Ascending aorta (tissue), 2 donors: ENCODE measurements at regions not wholly inside any gene's neighbourhood (a gene's known extent, or its start where the extent isn't known, plus 50 kb on each side); places are given as distances from the start of the nearest gene placed in this dataset.

Experiments
- DNase-seq, 2 donors: peaks; one replicate each; pipeline ENCODE4 v3.0.0-alpha.2; 2019; ENCODE audit warnings: low spot score in 2 of 2
- H3K27ac ChIP-seq, 2 donors: fragments of 200-600 bp; sonication (generic); one replicate each; pipeline ENCODE4 v1.5.1; 2016 to 2017; ENCODE audit warnings: mild to moderate bottlenecking in 1 of 2
- H3K27me3 ChIP-seq: fragments of 200-600 bp; sonication (generic); one replicate; pipeline ENCODE4 v1.5.1; 2017
- H3K36me3 ChIP-seq, 2 donors: fragments of 200-600 bp; sonication (generic); one replicate each; pipeline ENCODE4 v1.5.1; 2016
- H3K4me1 ChIP-seq, 2 donors: fragments of 200-600 bp; sonication (generic); one replicate each; pipeline ENCODE4 v1.5.1; 2016 to 2017; ENCODE audit warnings: mild to moderate bottlenecking in 1 of 2
- H3K4me3 ChIP-seq, 2 donors: fragments of 200-600 bp; sonication (generic); one replicate each; pipeline ENCODE4 v1.5.1; 2016 to 2017; ENCODE audit warnings: mild to moderate bottlenecking in 1 of 2
- H3K9me3 ChIP-seq, 2 donors: fragments of 200-600 bp; sonication (generic); one replicate each; pipeline ENCODE4 v1.5.1; 2016
- intact Hi-C: fragments of 100-400 bp; cut with DNase I; formaldehyde crosslinking; loops from one replicate; pipeline ENCODE4 v1.15.1; 2023
- TF ChIP-seq, protein P1 (sequence below), 3 experiments: fragments of 200-600 bp in 2 of 3; fragments of 450-650 bp in 1 of 3; sonication (generic) in 2 of 3; IDR thresholded peaks; one replicate each; pipeline ENCODE4 v1.5.1; 2016 to 2019; ENCODE audit warnings: antibody characterized with exemption in 3 of 3, mild to moderate bottlenecking in 1 of 3, moderate library complexity in 1 of 3

DNA sequence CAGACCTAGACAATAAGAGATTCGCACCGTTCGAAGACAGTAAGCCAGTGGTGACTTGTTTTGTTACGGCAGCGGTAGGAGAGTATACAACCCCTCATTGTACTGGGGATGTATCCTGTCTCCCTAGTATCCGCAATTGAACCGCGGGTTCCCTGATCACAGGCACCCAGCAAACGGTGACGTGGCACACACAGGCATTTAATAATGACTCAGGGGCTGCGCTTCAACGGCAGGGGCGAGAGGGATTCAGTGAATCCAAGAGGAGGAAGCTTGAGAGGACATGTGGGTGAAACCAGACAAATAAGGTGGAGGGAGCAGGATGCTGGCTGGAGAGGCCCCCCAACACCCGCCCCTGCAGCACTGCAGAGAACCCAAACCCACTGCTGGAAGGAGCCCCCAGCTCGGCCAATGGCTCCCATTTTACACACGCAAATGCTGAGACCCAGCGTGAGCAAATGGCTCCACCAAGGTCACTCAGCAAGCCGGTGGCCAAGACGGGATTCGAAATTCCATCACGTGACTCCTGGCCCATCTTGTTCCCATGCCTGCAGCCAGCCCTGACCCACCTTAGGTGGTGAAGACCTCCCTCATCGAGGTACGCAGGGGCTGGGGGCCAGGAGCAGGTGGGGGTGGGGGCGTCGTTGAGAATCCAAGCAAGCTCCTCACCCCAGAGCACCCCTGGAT, 149.9 kb downstream of the SYF2 start:
- Histone ChIP-seq H3K4me1 (no peaks in the 10 kb centered on the region), H3K36me3 (no peaks in the 10 kb centered on the region), H3K27ac (no peak overlapping the region), H3K4me3 (no peak overlapping the region), H3K27me3 (no peaks in the 10 kb centered on the region), H3K9me3 (peaks cover 0 to 5% of the 10 kb centered on the region in 2 donors)
- DNase-seq, result no peak
- intact Hi-C loops, result no loop called here
- TF ChIP-seq, protein P1, sequence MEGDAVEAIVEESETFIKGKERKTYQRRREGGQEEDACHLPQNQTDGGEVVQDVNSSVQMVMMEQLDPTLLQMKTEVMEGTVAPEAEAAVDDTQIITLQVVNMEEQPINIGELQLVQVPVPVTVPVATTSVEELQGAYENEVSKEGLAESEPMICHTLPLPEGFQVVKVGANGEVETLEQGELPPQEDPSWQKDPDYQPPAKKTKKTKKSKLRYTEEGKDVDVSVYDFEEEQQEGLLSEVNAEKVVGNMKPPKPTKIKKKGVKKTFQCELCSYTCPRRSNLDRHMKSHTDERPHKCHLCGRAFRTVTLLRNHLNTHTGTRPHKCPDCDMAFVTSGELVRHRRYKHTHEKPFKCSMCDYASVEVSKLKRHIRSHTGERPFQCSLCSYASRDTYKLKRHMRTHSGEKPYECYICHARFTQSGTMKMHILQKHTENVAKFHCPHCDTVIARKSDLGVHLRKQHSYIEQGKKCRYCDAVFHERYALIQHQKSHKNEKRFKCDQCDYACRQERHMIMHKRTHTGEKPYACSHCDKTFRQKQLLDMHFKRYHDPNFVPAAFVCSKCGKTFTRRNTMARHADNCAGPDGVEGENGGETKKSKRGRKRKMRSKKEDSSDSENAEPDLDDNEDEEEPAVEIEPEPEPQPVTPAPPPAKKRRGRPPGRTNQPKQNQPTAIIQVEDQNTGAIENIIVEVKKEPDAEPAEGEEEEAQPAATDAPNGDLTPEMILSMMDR (IDR thresholded peaks at IDR 0.05), result no peak

DNA sequence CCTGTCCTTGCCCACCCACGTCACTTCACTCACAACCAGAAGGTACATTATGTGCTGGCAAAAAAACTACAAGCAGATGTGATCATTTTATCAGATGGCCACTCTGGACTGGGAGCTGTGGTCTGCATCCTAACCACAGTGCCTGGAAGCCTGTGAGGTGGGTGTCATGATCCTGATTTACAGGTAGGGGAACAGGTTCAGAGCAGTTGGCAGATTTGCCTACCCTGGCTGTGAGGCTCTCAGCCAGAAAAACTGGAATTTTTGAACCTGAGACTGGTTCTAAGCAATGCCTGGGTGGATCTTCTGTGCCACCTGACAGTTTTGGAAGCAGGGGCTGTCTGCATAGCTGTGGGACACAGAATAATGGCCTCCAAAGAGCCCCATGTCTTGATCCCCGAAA, 150.8 kb downstream of the SYF2 start:
- no peak overlapping the region for H3K4me3 ChIP-seq
- no peak overlapping the region for H3K27ac ChIP-seq
- H3K36me3 ChIP-seq, result no peaks in the 10 kb centered on the region
- H3K27me3 ChIP-seq, result no peaks in the 10 kb centered on the region
- no peaks in the 10 kb centered on the region for H3K4me1 ChIP-seq
- TF ChIP-seq, protein P1 (IDR thresholded peaks at IDR 0.05), result no peak
- DNase-seq, result no peak
- intact Hi-C loops, result no loop called here
- peaks cover 0 to 5% of the 10 kb centered on the region in 2 donors for H3K9me3 ChIP-seq

DNA sequence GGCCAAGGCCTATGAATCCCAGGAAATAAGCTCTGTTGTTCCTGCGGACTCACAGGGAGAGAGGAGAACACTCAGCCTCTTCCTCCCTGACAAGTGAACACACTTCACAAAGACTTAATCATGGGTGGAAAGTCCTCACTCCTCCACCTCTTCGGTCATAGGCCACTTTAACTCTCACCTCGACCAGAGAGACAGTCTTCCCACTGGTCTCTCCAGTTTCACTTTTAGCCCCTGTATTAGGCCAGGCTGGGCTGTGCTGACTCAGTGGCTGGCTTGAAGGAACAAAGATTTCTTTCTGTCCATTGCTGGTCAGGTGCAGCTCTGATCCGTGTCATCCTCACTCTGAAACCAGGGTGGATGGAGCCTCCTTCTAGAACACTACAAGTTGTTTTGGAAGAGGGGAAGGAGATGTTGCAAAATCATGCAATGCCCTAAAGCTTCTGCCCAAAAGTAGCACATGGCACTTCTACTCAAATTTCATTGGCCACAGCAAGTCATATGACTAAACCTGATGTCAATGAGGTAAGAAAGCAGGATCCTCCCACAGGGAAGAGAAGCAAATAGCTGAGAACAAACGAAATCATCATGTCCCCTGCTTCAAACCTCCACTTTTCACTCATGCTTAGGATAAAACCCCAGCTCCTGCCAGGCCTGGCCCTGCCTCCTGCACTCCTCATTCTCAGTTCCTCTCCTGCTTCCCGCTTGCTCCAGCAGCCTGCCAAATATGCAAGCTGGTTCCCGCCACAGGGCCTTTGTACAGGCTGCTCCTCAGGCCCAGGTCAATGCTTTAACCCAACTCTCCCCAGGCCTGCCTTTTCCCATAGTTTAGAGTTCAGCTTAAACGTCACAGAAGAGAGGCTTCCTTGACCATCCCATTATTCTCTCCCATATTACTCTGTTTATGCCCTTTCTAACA, 150.5 kb upstream of the RUNX3 start:
- intact Hi-C loops, result no loop called here
- Histone ChIP-seq H3K4me1 (no peaks in the 10 kb centered on the region), H3K27me3 (no peaks in the 10 kb centered on the region), H3K9me3 (peaks cover 0 to 5% of the 10 kb centered on the region in 2 donors), H3K36me3 (no peaks in the 10 kb centered on the region), H3K4me3 (no peak overlapping the region), H3K27ac (no peak overlapping the region)
- TF ChIP-seq, protein P1 (IDR thresholded peaks at IDR 0.05), result no peak
- no peak for DNase-seq

DNA sequence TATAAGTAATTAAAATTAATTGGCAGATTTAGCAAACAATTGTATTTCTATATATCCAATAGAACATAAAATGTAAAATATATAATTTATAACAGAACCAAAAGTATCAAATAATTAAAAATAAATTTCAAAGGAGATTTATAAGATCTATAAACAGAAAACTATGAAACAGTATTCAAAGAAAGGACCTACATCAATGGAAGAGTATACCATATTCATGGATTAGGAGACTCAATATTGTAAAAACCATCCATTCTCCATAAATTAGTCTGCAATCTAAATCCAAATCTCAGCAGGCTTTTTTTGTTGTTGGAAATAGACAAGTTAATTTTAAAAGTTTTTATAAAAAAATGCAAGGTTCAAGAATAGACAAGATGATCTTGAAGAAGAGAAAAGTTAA, 149.0 kb upstream of the RUNX3 start:
- Histone ChIP-seq H3K4me3 (no peak overlapping the region), H3K9me3 (peaks cover 0 to 5% of the 10 kb centered on the region in 2 donors), H3K36me3 (no peaks in the 10 kb centered on the region), H3K27ac (no peak overlapping the region), H3K27me3 (no peaks in the 10 kb centered on the region), H3K4me1 (no peaks in the 10 kb centered on the region)
- no peak for DNase-seq
- TF ChIP-seq, protein P1 (IDR thresholded peaks at IDR 0.05), result no peak
- intact Hi-C loops, result no loop called here

DNA sequence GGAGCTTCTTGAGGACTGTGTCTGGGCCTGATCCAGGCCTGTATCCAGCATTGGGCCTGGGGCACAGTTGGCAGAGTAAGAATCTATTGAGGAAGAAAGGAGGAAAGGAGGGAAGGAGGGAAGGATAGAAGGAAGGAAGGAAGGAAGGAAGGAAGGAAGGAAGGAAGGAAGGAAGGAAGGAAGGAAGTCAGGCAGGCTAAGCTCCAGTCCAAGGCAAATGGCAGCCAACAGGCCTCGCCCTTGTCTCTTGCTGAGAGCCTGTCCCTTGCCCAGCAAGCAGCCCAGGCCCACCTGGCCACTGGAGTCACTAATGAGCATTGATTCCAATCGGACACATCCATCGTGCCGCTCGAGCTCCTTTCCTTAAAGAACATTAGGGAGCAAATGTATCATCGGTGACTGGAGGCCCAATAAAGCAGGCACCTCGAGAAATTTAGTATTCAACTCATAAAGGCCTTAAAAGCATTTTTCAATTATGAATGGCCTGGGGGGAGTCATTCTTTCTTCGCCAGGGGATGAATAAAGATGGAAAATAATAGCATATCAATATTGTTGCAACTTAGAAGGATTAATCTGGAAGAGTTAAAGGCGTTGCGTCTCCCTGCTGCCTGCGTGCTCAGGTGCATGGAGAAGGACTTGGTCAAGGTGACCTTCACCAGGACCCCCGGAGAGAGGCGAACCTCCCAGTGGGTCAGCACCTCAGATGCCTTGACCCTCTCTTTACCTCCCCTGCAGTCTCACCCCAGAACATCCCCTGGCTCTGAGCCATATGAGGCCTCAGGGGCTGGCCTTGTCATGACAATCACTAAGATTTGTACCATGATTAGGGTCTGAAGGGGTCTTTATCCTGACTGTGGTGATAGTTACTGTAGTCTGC, 144.5 kb upstream of the RUNX3 start:
- peaks cover 0 to 5% of the 10 kb centered on the region in 2 donors for H3K9me3 ChIP-seq
- intact Hi-C loops, result no loop called here
- H3K27me3 ChIP-seq, result no peaks in the 10 kb centered on the region
- no peak for DNase-seq
- H3K4me1 ChIP-seq, result no peaks in the 10 kb centered on the region
- H3K36me3 ChIP-seq, result no peaks in the 10 kb centered on the region
- no peak overlapping the region for H3K27ac ChIP-seq
- TF ChIP-seq, protein P1 (IDR thresholded peaks at IDR 0.05), result no peak
- no peak overlapping the region for H3K4me3 ChIP-seq
